ENCODE measurements at regions not wholly inside any gene's neighbourhood (a gene's known extent, or its start where the extent isn't known, plus 50 kb on each side); places are given as distances from the start of the nearest gene placed in this dataset.

GRCh38 chr12:58544281-58544680, 376.0 kb downstream of the LRIG3 start:
- TF ChIP-seq CTCF (IDR thresholded peaks at IDR 0.05) (no peak), POLR2A (IDR thresholded peaks at IDR 0.05) (no peak), POLR2AphosphoS5 (IDR thresholded peaks at IDR 0.05) (no peak), EP300 (IDR thresholded peaks at IDR 0.05) (no peak)

Data from gastroesophageal sphincter (tissue), 3 donors.